GM10266 (cell line): ENCODE measurements at regions not wholly inside any gene's neighbourhood (a gene's known extent, or its start where the extent isn't known, plus 50 kb on each side); places are given as distances from the start of the nearest gene placed in this dataset.
"Not testable (repeated sequence)": the region's sequence is repeated elsewhere in the genome, so short reads cannot be mapped to it uniquely, and the experiment has no call there.

Experiments
- DNase-seq: peaks from one replicate; pipeline ENCODE4 v3.0.0; 2012; ENCODE audit errors: extremely low spot score
- TF ChIP-seq, protein P1 (sequence below): IDR thresholded peaks from 2 replicates; pipeline ENCODE4 v1.5.1; 2012; ENCODE audit warnings: mild to moderate bottlenecking, low read depth; ENCODE audit not compliant: control insufficient read depth, insufficient read depth; ENCODE audit errors: missing control alignments

DNA sequence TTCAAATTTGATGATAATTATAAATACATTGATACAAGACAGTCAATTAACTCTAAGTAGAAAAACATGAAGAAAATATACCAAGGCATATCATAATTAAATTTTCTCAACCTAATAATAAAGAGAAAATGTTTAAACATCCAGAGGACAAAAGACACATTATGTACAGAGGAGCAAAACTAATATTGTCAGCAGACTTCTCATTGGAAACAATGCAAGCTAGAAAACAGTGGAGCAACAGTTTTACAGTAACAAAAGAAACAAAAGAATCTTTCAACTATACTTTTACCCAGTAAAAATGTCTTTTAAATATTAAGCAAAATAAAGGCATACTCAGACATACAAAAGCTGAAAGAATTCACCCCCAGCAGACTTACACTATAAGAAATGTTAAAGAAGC, 238.0 kb downstream of the TMA16 start:
- DNase-seq: no peak
- TF ChIP-seq, protein P1, sequence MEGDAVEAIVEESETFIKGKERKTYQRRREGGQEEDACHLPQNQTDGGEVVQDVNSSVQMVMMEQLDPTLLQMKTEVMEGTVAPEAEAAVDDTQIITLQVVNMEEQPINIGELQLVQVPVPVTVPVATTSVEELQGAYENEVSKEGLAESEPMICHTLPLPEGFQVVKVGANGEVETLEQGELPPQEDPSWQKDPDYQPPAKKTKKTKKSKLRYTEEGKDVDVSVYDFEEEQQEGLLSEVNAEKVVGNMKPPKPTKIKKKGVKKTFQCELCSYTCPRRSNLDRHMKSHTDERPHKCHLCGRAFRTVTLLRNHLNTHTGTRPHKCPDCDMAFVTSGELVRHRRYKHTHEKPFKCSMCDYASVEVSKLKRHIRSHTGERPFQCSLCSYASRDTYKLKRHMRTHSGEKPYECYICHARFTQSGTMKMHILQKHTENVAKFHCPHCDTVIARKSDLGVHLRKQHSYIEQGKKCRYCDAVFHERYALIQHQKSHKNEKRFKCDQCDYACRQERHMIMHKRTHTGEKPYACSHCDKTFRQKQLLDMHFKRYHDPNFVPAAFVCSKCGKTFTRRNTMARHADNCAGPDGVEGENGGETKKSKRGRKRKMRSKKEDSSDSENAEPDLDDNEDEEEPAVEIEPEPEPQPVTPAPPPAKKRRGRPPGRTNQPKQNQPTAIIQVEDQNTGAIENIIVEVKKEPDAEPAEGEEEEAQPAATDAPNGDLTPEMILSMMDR: no peak

DNA sequence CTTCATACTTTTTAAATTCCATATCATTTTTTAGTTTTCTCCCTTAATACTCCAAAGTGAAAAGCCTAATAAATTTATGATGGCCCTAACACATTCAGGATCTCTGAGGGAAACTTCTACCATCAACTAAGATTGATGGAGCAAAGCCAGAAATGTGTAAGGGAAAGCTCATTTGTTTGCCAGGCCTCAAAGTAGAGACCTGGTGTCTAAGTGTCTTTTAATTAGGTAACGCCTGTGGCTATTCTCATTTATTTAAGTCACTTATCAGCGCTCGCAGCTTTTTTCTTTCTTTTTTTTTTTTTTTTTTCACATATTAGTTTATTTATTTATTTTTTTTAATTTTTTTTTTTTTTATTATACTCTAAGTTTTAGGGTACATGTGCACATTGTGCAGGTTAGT, 242.4 kb downstream of the TMA16 start:
- DNase-seq: no peak
- TF ChIP-seq, protein P1: no peak

DNA sequence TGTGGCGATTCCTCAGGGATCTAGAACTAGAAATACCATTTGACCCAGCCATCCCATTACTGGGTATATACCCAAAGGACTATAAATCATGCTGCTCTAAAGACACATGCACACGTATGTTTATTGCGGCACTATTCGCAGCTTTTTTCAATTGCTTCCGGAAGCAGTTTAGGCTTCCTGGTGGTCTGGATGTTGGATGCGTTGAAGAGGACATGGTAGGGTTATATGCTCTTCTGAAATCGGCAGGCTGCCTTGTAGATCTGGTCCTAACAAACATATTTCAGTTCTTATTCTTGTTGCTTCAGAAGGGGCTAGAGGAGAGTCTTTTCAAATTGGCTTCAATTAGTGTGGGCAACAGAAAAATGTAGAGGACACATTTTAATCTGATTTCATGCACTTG, 243.4 kb downstream of the TMA16 start:
- not testable (repeated sequence) for DNase-seq

DNA sequence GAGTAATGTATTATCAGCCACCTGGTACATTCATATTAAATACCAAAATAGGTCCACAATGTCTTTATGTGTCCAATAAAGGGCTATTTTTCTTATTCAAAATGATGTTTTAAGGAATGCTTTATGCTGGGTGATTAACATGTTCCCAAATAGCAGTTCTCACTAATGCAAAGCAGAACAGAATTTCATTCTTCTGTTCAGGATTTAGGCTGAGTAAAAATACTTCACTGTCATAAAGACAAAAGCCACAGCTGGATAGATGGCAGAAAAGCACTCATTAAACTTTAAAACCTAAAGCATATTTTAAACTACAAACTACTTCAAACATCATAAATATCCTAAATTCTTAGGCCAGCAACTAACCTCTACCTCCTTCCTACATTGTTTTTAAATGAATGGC, 244.0 kb downstream of the TMA16 start:
- TF ChIP-seq, protein P1: no peak
- no peak for DNase-seq

DNA sequence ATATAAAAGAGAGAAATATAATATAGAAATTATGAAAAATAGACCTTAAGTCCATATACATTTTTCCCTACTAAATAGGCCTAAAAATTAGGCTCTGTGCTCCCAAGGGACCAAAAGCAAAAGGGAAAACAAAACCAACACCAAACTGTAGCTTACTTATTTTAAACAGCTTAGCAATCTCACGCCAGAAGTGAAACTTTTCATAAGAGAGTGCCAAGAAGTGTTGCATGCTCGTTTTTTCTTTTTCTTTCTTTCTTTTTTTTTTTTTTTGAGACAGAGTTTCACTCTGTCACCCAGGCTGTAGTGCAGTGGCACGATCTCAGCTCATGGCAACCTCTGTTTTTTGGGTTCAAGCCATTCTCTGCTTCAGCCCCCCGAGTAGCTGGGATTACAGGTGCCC, 250.4 kb downstream of the TMA16 start:
- TF ChIP-seq, protein P1: no peak
- peak; percentile 67 for DNase-seq

DNA sequence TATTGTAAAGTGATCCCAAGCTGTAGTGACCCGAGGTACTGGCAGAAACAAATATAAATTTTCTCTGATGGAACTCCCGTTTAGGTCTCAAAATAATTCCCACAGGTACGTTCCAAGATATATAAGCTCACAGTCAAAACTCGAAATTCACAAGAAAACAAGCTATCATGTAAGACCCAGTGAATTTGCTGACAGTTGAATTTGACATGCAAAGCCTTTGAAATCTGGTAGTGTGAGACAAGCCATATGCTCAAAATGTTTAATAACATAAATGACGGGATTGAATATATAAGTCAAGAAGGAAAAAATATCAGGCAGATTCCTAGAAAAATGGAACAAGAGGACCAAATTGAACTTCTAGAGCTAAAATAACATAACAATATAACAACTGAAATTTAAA, 252.8 kb downstream of the TMA16 start:
- TF ChIP-seq, protein P1: no peak
- DNase-seq: no peak

DNA sequence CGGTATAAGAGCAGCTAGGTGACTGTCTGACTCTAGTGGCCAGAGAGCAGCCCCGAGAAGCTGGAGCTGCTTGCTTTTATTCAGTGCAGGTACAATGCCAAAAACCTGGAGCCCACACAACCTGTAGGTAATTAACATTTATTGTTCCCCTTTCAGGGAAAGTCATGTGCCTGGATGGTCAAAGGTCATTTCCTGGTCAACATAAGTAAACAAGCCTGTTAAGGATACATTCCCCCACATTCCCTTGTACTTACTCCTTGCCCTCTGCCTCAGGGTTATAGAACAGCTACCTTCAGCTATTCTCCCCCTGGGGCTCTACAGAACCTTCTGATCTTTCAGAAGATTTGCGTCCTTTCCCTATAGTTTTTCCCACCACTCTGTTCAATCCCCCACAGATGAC, 253.4 kb downstream of the TMA16 start:
- no peak for DNase-seq
- TF ChIP-seq, protein P1: no peak

DNA sequence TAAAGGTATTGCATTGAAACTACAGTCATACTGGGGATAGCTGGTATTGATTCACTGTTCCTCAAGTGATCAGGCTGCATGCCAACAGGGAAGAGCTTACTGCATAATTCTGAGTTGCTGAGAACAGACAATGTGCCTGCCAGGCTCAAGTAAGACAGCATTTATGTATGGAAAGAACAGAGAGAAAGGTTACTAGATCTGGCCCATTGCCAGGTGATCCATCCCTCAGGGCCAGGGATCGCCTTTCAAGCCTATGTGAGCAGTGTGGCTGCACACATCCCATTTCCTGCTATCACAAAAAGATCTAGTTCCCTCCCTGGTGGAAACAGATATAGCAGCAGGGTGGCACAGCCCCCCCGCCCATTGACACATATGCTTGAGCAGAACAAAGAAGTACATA, 254.0 kb downstream of the TMA16 start:
- TF ChIP-seq, protein P1: no peak
- DNase-seq: no peak
